HEK293T (cell line): ENCODE measurements at regions not wholly inside any gene's neighbourhood (a gene's known extent, or its start where the extent isn't known, plus 50 kb on each side); places are given as distances from the start of the nearest gene placed in this dataset.

ENCODE experiments used
- CTCF ChIA-PET: fragments of 350-600 bp; formaldehyde crosslinking; extraction: SDS; loops from one replicate; lab custom pipeline; 2021; ENCODE audit warnings: antibody characterized with exemption, inconsistent platforms; lab: Yijun Ruan, JAX
- POLR2A ChIA-PET: fragments of 350-600 bp; formaldehyde crosslinking; extraction: SDS; loops from one replicate; lab custom pipeline; 2020; ENCODE audit warnings: antibody characterized with exemption, inconsistent platforms; lab: Yijun Ruan, JAX
- DNase-seq: peaks from one replicate; pipeline ENCODE4 v3.0.0; 2012; ENCODE audit warnings: mixed read lengths; ENCODE audit errors: extremely low spot score
- ARNT ChIP-seq: fragments of 450-650 bp; IDR thresholded peaks from 2 replicates; pipeline ENCODE4 v1.6.1; 2017; ENCODE audit warnings: mild to moderate bottlenecking
- BHLHE40 ChIP-seq: fragments of 450-650 bp; IDR thresholded peaks from 2 replicates; pipeline ENCODE4 v1.6.1; 2016; ENCODE audit warnings: mild to moderate bottlenecking, moderate library complexity, borderline replicate concordance
- CTBP1 ChIP-seq: fragments of 450-650 bp; IDR thresholded peaks from 2 replicates; pipeline ENCODE4 v1.6.1; 2016; ENCODE audit warnings: borderline replicate concordance
- ELF4 ChIP-seq: fragments of 450-650 bp; IDR thresholded peaks from 2 replicates; pipeline ENCODE4 v1.6.1; 2017; ENCODE audit warnings: antibody characterized with exemption
- FOXA1 ChIP-seq: fragments of 450-650 bp; IDR thresholded peaks from 2 replicates; pipeline ENCODE4 v1.6.1; 2016; ENCODE audit warnings: mild to moderate bottlenecking
- FOXK2 ChIP-seq: fragments of 450-650 bp; IDR thresholded peaks from 2 replicates; pipeline ENCODE4 v1.6.1; 2016; ENCODE audit warnings: mild to moderate bottlenecking
- FOXM1 ChIP-seq: fragments of 450-650 bp; IDR thresholded peaks from 2 replicates; pipeline ENCODE4 v1.6.1; 2017; ENCODE audit warnings: mild to moderate bottlenecking, borderline replicate concordance
- HDGF ChIP-seq: fragments of 450-650 bp; IDR thresholded peaks from 2 replicates; pipeline ENCODE4 v1.6.1; 2017; ENCODE audit warnings: antibody characterized with exemption, borderline replicate concordance
- L3MBTL2 ChIP-seq: fragments of 450-650 bp; conservative IDR thresholded peaks from 2 replicates; pipeline ENCODE4 v1.6.1; 2016; ENCODE audit warnings: mild to moderate bottlenecking
- LEF1 ChIP-seq: fragments of 450-650 bp; IDR thresholded peaks from 2 replicates; pipeline ENCODE4 v1.6.1; 2017; ENCODE audit warnings: mild to moderate bottlenecking, borderline replicate concordance
- NFRKB ChIP-seq: fragments of 450-650 bp; IDR thresholded peaks from 2 replicates; pipeline ENCODE4 v1.6.1; 2016; ENCODE audit warnings: mild to moderate bottlenecking, moderate library complexity
- SP1 ChIP-seq: fragments of 450-650 bp; IDR thresholded peaks from 2 replicates; pipeline ENCODE4 v1.6.1; 2017
- SUZ12 ChIP-seq: fragments of 450-650 bp; IDR thresholded peaks from 2 replicates; pipeline ENCODE4 v1.6.1; 2016; ENCODE audit warnings: mild to moderate bottlenecking
- TARDBP ChIP-seq: fragments of 450-650 bp; IDR thresholded peaks from 2 replicates; pipeline ENCODE4 v1.6.1; 2016
- ZNF384 ChIP-seq: fragments of 450-650 bp; IDR thresholded peaks from 2 replicates; pipeline ENCODE4 v1.6.1; 2016
- TF ChIP-seq, protein P1 (sequence below): fragments of 450-650 bp; IDR thresholded peaks from 2 replicates; pipeline ENCODE4 v1.6.1; 2016

DNA sequence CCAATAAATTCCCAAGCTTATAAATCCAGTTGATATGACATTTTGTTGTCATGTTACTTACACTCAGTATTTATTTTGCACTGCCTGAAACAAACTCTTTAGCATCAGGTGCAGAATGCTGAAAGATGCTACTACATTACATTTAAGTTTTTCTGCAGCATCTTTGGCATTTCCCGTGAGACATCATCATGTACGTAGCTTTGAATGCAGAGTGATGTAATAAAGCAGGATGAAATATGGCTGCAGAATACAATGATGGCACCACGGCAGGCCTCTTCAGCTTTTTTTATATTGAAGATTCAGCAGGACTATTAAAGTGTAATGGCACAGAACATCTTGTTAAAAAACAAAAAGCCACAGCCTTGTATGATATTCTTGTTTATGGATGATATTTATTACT is 531.8 kb downstream of the NXPH1 start:
- DNase-seq: no peak
- ChIA-PET POLR2A (no interaction called here), CTCF (no interaction called here)
- no peak for TF ChIP-seq FOXK2
- TF ChIP-seq BHLHE40: no peak
- TF ChIP-seq ZNF384: no peak
- no peak for TF ChIP-seq LEF1
- TF ChIP-seq, protein P1, sequence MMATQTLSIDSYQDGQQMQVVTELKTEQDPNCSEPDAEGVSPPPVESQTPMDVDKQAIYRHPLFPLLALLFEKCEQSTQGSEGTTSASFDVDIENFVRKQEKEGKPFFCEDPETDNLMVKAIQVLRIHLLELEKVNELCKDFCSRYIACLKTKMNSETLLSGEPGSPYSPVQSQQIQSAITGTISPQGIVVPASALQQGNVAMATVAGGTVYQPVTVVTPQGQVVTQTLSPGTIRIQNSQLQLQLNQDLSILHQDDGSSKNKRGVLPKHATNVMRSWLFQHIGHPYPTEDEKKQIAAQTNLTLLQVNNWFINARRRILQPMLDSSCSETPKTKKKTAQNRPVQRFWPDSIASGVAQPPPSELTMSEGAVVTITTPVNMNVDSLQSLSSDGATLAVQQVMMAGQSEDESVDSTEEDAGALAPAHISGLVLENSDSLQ: no peak
- no peak for TF ChIP-seq FOXM1
- no peak for TF ChIP-seq SP1
- TF ChIP-seq SUZ12: no peak
- TF ChIP-seq TARDBP: no peak
- TF ChIP-seq FOXA1: no peak
- no peak for TF ChIP-seq L3MBTL2
- no peak for TF ChIP-seq CTBP1
- no peak for TF ChIP-seq HDGF
- TF ChIP-seq ARNT: no peak
- TF ChIP-seq ELF4: no peak

DNA sequence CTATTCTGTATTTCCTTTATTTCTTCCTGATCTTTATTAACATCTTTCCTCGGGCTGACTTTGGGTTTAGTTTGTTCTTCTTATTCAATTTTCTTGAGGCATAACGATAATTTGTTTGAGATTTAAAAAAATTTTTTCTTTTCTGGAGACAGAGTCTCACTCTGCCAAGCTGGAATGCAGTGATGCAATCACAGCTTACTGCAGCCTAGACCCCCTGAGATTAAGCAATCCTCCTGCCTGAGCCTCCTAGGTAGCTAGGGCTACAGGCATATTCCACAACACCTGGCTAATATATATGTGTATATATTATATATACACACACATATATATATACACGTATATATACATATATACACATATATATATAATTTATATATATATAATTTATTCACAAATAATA is 540.2 kb downstream of the NXPH1 start:
- CTCF ChIA-PET: no interaction called here
- POLR2A ChIA-PET: no interaction called here

DNA sequence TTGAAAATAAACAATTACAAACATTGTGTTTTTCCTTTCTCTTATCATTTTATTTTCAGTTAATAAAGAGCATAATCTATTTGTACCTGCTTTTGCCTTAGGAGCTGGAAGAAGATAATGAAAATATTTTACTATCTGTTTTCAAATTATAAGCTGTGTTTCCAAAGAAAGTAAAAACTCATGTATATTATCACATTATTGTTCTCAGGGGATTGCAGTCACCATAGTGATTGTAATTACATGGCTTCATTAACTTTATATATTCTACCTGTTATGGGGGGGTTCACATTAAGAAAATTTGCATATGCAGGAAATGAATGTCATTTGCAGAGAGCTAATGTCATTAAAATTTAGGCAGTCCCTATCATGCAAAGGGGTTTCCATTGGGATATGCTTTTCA is 542.3 kb downstream of the NXPH1 start:
- DNase-seq: no peak
- CTCF ChIA-PET: no interaction called here
- no peak for TF ChIP-seq L3MBTL2
- no peak for TF ChIP-seq FOXM1
- TF ChIP-seq, protein P1: no peak
- TF ChIP-seq HDGF: no peak
- no peak for TF ChIP-seq SUZ12
- no peak for TF ChIP-seq TARDBP
- no peak for TF ChIP-seq CTBP1
- no peak for TF ChIP-seq ZNF384
- TF ChIP-seq ARNT: no peak
- TF ChIP-seq ELF4: no peak
- TF ChIP-seq FOXK2: no peak
- TF ChIP-seq NFRKB: no peak
- TF ChIP-seq BHLHE40: no peak
- no peak for TF ChIP-seq FOXA1
- TF ChIP-seq LEF1: no peak
- POLR2A ChIA-PET: no interaction called here

More for the DNA sequence above, 540.2 kb downstream of the NXPH1 start:
- no peak for TF ChIP-seq ZNF384
- no peak for TF ChIP-seq FOXM1
- no peak for DNase-seq

DNA sequence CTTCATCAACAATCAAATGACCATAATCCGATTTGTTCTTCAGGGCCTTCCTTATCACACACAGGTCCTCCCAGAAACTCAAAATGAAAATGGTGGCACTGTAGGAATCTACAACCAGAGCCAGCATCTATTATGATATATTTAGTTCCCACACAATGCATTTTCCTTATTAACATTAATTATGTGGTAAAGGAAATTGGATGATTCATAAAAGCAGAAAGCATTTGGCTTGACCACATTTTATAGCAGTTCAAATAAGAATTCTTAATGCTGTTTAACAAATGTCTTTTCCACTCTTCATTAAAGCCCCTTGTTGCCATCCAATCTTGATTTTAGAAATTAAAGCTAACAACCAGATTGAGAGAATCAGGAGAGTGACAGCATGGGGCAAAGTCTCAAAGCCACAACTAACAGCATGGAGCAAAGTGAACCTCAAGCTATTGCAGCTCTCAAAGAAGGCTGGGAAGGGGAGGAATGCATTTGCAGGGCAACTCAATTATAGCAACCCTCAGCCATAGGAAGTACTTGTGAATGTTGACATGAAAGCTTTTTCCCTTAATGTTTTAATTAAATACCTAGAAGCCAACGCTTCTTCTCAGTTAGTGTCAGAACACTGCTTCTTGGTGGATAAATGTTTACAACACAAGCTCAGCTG is 549.1 kb downstream of the NXPH1 start:
- no peak for DNase-seq
- ChIA-PET POLR2A (no interaction called here), CTCF (no interaction called here)
- TF ChIP-seq BHLHE40 (no peak), FOXM1 (no peak), SUZ12 (no peak), NFRKB (no peak), FOXK2 (no peak), ZNF384 (no peak), SP1 (no peak), L3MBTL2 (no peak), FOXA1 (no peak), ARNT (no peak), TARDBP (no peak), CTBP1 (no peak), ELF4 (no peak), LEF1 (no peak), HDGF (no peak)
- TF ChIP-seq, protein P1: no peak

DNA sequence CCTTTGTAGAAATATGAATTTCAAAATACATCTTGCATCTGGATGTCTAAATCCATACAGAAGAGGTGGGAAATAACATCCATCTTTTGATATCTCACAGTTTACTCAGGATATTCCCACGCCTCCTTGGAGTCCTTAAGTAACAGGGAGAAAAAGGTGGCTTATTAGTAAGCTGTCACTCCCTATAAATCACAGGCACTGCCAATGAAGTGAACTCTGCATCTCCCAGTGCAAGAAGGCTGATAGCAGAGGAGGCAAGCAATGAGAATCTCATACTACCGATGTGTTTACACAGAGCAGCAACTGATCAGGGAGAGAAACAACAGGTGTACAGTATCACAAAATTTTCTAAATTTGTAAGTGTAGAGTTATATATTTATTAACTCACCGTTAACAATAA is 551.8 kb downstream of the NXPH1 start:
- ChIA-PET CTCF (no interaction called here), POLR2A (no interaction called here)
- no peak for DNase-seq
- TF ChIP-seq BHLHE40 (no peak), FOXM1 (no peak), FOXA1 (no peak), NFRKB (no peak), HDGF (no peak), SP1 (no peak), ARNT (no peak), TARDBP (no peak), LEF1 (no peak), L3MBTL2 (no peak), FOXK2 (no peak), SUZ12 (no peak)
- TF ChIP-seq, protein P1: no peak

DNA sequence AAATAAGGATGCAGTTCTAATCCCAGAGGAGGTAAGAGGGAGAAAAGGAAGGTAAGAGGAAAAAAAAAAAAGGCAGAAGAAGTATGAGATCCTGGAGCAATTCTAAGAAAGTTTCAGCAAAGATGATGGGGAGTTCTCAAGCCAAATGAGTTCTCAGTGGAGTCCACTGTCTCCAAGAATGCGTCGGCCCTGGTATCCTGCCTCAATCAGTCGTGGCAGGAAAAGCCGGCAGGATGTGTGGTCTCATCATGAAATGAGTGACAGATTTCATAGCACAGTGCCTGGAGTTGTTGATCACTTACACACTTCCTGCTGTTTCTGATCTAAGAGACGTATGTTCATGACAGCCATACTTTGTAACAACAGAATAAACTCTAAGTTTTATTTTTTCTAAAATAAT is 554.9 kb downstream of the NXPH1 start:
- ChIA-PET POLR2A (no interaction called here), CTCF (no interaction called here)
- no peak for DNase-seq
- TF ChIP-seq SP1 (no peak), SUZ12 (no peak), ARNT (no peak), LEF1 (no peak), FOXM1 (no peak), CTBP1 (no peak)
